Esophagus squamous epithelium (tissue), 4 donors: ENCODE measurements at regions not wholly inside any gene's neighbourhood (a gene's known extent, or its start where the extent isn't known, plus 50 kb on each side); places are given as distances from the start of the nearest gene placed in this dataset.

ENCODE experiments used
- POLR2A ChIP-seq, 4 donors: fragments of 450-650 bp; IDR thresholded peaks; one replicate each; pipeline ENCODE4 v1.6.1; 2017; ENCODE audit warnings: antibody characterized with exemption in 4 of 4, mild to moderate bottlenecking in 4 of 4, moderate library complexity in 3 of 4
- TF ChIP-seq, protein P1 (sequence below), 6 experiments: fragments of 450-650 bp in 4 of 6; fragments of 200-600 bp in 2 of 6; sonication (generic) in 2 of 6; IDR thresholded peaks; one replicate each; pipeline ENCODE4 v1.5.1; 2016 to 2019; ENCODE audit warnings: antibody characterized with exemption in 6 of 6, mild to moderate bottlenecking in 4 of 6, moderate library complexity in 4 of 6

- TF ChIP-seq, protein P1, sequence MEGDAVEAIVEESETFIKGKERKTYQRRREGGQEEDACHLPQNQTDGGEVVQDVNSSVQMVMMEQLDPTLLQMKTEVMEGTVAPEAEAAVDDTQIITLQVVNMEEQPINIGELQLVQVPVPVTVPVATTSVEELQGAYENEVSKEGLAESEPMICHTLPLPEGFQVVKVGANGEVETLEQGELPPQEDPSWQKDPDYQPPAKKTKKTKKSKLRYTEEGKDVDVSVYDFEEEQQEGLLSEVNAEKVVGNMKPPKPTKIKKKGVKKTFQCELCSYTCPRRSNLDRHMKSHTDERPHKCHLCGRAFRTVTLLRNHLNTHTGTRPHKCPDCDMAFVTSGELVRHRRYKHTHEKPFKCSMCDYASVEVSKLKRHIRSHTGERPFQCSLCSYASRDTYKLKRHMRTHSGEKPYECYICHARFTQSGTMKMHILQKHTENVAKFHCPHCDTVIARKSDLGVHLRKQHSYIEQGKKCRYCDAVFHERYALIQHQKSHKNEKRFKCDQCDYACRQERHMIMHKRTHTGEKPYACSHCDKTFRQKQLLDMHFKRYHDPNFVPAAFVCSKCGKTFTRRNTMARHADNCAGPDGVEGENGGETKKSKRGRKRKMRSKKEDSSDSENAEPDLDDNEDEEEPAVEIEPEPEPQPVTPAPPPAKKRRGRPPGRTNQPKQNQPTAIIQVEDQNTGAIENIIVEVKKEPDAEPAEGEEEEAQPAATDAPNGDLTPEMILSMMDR (IDR thresholded peaks at IDR 0.05), result no peak
- no peak for TF ChIP-seq POLR2A (IDR thresholded peaks at IDR 0.05)
Observed at GRCh38 chr12:84191779-84192178, 720.8 kb downstream of the SLC6A15 start.
